Upper lobe of left lung (tissue), 4 donors: ENCODE measurements at regions not wholly inside any gene's neighbourhood (a gene's known extent, or its start where the extent isn't known, plus 50 kb on each side); places are given as distances from the start of the nearest gene placed in this dataset.

Experiments
- POLR2A ChIP-seq, 4 donors: fragments of 450-650 bp; IDR thresholded peaks; one replicate each; pipeline ENCODE4 v1.5.1; 2016 to 2017; ENCODE audit warnings: antibody characterized with exemption in 4 of 4, mild to moderate bottlenecking in 2 of 4
- TF ChIP-seq, protein P1 (sequence below), 6 experiments: fragments of 450-650 bp in 4 of 6; fragments of 200-600 bp in 2 of 6; sonication (generic) in 2 of 6; IDR thresholded peaks; one replicate each; pipeline ENCODE4 v1.5.1; 2016 to 2019; ENCODE audit warnings: antibody characterized with exemption in 6 of 6

DNA sequence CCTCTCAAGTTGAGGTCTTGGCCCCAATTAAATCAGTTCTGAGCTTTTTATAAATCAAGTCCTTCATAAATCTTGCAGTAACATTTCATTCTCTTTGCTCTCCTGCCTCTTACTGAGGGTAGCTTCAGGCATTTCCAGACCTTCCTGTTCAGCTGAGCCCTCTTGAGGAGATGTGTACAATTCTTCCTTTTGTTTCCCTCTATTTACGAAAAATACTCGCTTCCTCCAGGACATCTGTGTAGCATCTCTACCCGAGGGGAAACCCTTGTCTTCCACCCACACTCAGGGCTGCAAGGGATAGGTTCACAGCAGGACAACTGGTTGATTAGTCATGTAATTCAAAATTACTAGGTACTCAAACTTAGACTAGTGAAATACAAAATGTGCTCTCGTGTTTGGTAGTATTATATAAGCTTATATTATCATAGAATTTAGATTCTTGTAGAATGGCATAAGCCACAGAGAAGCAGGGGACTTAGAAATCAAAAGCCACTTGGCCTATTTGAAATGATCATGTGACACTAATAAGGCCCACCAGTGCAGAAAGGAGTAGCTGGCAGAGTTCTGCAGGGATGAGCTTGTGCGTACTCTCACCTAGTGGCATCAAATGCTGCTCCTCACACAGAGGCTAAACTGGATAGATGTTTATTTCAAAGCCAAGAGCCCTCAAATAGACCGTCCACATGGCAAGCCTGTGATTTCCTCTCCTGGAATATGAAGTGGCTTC lies 126.7 kb downstream of the GDAP2 start:
- no peak for TF ChIP-seq POLR2A (IDR thresholded peaks at IDR 0.05)
- TF ChIP-seq, protein P1, sequence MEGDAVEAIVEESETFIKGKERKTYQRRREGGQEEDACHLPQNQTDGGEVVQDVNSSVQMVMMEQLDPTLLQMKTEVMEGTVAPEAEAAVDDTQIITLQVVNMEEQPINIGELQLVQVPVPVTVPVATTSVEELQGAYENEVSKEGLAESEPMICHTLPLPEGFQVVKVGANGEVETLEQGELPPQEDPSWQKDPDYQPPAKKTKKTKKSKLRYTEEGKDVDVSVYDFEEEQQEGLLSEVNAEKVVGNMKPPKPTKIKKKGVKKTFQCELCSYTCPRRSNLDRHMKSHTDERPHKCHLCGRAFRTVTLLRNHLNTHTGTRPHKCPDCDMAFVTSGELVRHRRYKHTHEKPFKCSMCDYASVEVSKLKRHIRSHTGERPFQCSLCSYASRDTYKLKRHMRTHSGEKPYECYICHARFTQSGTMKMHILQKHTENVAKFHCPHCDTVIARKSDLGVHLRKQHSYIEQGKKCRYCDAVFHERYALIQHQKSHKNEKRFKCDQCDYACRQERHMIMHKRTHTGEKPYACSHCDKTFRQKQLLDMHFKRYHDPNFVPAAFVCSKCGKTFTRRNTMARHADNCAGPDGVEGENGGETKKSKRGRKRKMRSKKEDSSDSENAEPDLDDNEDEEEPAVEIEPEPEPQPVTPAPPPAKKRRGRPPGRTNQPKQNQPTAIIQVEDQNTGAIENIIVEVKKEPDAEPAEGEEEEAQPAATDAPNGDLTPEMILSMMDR (IDR thresholded peaks at IDR 0.05), result no peak
